ENCODE measurements at regions not wholly inside any gene's neighbourhood (a gene's known extent, or its start where the extent isn't known, plus 50 kb on each side); places are given as distances from the start of the nearest gene placed in this dataset.

DNA sequence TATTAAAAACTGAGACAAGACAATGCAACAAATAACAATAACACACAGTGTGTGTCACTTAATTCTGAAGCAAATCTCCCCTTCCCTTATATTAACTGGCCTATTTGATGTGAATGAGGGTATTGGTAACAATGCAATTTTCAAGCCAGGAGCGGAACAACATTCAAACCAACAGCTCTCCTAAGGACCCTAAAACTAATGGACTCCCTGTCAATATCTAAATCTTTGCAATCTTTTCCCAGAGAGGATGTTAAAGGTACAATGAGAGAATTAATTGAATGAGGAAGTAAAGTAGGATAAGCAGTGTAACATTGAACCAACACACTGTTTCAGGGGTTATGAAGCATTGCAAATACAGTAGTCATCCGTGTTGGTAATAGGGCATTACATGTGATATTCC, 311.7 kb downstream of the HTR1A start:
- TF ChIP-seq, protein P1, sequence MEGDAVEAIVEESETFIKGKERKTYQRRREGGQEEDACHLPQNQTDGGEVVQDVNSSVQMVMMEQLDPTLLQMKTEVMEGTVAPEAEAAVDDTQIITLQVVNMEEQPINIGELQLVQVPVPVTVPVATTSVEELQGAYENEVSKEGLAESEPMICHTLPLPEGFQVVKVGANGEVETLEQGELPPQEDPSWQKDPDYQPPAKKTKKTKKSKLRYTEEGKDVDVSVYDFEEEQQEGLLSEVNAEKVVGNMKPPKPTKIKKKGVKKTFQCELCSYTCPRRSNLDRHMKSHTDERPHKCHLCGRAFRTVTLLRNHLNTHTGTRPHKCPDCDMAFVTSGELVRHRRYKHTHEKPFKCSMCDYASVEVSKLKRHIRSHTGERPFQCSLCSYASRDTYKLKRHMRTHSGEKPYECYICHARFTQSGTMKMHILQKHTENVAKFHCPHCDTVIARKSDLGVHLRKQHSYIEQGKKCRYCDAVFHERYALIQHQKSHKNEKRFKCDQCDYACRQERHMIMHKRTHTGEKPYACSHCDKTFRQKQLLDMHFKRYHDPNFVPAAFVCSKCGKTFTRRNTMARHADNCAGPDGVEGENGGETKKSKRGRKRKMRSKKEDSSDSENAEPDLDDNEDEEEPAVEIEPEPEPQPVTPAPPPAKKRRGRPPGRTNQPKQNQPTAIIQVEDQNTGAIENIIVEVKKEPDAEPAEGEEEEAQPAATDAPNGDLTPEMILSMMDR (IDR thresholded peaks at IDR 0.05; ENCODE audit: low read depth, low read length): no peak
- no peak for TF ChIP-seq EZH2phosphoT487 (IDR thresholded peaks at IDR 0.05; ENCODE audit: low read depth)
